Subcutaneous abdominal adipose tissue (tissue), 5 donors: ENCODE measurements at regions not wholly inside any gene's neighbourhood (a gene's known extent, or its start where the extent isn't known, plus 50 kb on each side); places are given as distances from the start of the nearest gene placed in this dataset.

Experiments used
- H3K27ac ChIP-seq: one replicate; pipeline ENCODE4 v1.7.0; 2013; ENCODE audit warnings: low read depth, mild to moderate bottlenecking, inconsistent platforms, low read length, moderate library complexity
- H3K27me3 ChIP-seq, 5 donors: one replicate each; pipeline ENCODE4 v1.7.0; 2013; ENCODE audit warnings: low read length in 5 of 5, inconsistent platforms in 1 of 5; ENCODE audit not compliant: control insufficient read depth in 5 of 5, insufficient read depth in 4 of 5
- H3K36me3 ChIP-seq, 5 donors: one replicate each; pipeline ENCODE4 v1.7.0; 2013; ENCODE audit warnings: low read length in 5 of 5; ENCODE audit not compliant: control insufficient read depth in 5 of 5, insufficient read depth in 5 of 5
- H3K4me1 ChIP-seq, 5 donors: one replicate each; pipeline ENCODE4 v1.7.0; 2013; ENCODE audit warnings: low read length in 5 of 5, mild to moderate bottlenecking in 3 of 5, moderate library complexity in 1 of 5; ENCODE audit not compliant: control insufficient read depth in 5 of 5, insufficient read depth in 5 of 5
- H3K4me3 ChIP-seq, 5 donors: one replicate each; pipeline ENCODE4 v1.7.0; 2013; ENCODE audit warnings: low read length in 5 of 5, low read depth in 1 of 5
- H3K9ac ChIP-seq, 5 donors: one replicate each; pipeline ENCODE4 v1.7.0; 2013; ENCODE audit warnings: low read length in 5 of 5, mild to moderate bottlenecking in 4 of 5, moderate library complexity in 3 of 5
- H3K9me3 ChIP-seq, 5 donors: one replicate each; pipeline ENCODE4 v1.7.0; 2013; ENCODE audit warnings: low read length in 5 of 5; ENCODE audit not compliant: control insufficient read depth in 5 of 5
- donor health status: healthy.
- donor health status: healthy.
- donor health status: healthy.
- donor health status: healthy.
- donor health status: healthy.

DNA sequence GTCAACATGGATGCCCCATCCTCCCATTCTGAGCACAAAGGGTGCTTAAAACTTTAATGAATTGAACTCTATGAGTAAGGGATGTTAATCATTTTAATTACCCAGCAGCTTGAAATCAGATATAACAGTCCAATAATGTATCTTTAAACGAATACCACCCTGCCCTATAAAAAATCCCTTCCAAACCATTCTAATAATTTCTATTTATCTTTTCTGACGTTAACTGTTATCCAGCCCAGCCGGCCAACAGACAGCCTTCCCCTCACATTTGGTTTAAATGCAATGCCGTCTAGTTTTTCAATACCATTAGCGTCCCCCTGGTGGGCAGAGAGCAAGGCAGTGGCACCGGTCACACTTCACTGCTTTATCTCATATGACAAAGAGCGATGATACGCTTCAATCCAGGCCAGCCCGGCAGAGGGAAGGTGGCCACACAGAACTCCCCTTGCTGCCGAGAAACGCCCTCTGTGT, 402.2 kb upstream of the ZNF507 start:
- H3K4me1 ChIP-seq: peaks cover 0 to 2% (median 0%) of the 10 kb centered on the region in 5 donors
- no peak overlapping the region for H3K27ac ChIP-seq
- H3K36me3 ChIP-seq: no peaks in the 10 kb centered on the region
- H3K9me3 ChIP-seq: no peaks in the 10 kb centered on the region
- peaks cover 0 to 7% (median 0%) of the 10 kb centered on the region in 5 donors for H3K27me3 ChIP-seq
- no peak overlapping the region for H3K4me3 ChIP-seq
- H3K9ac ChIP-seq: no peak overlapping the region

DNA sequence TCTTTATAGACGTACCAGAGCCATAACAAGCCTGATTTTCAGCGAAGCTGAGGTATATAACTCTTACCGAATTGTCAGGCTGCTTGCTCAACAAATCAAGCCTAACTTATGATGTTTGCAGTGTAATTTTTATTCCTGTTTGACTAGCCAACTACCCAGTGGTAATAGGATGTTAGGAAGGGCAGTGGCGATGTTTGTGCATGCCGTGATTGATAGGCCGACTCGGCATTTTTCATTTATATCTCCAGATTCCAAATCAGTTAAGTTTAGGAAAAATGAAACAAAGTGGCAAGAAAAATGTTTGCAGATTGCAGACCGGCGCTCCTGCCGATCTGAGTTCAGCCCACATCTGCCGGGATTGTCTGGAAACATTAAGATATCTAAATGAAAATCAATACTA, 401.6 kb upstream of the ZNF507 start:
- H3K4me3 ChIP-seq: no peak overlapping the region
- no peaks in the 10 kb centered on the region for H3K36me3 ChIP-seq
- H3K27me3 ChIP-seq: peaks cover 0 to 7% (median 0%) of the 10 kb centered on the region in 5 donors
- H3K9me3 ChIP-seq: no peaks in the 10 kb centered on the region
- H3K4me1 ChIP-seq: peaks cover 0 to 2% (median 0%) of the 10 kb centered on the region in 5 donors
- no peak overlapping the region for H3K27ac ChIP-seq
- H3K9ac ChIP-seq: no peak overlapping the region

DNA sequence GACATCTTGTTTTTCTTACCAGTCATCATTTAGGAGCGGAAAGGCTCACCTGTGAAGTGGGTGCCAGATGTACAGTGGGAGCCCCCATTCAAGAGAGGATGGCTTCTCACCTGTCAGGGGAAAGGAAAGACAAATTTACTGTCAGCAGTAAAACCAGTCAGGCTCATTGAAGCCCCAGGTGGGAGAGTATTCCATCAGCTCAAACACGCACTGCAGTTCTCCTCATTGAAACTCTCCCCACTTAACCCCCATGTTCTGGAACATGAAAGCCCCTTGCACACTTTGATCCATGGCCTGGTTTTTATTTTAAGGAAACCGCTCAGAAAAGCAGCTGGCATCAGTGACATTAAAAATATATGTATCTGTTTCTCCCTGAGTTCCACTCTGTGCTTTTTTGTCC, 401.1 kb upstream of the ZNF507 start:
- no peak overlapping the region for H3K27ac ChIP-seq
- no peaks in the 10 kb centered on the region for H3K36me3 ChIP-seq
- H3K27me3 ChIP-seq: peaks cover 0 to 7% (median 2%) of the 10 kb centered on the region in 5 donors
- no peak overlapping the region for H3K4me3 ChIP-seq
- H3K9me3 ChIP-seq: no peaks in the 10 kb centered on the region
- H3K4me1 ChIP-seq: peaks cover 0 to 2% (median 0%) of the 10 kb centered on the region in 5 donors
- H3K9ac ChIP-seq: no peak overlapping the region

DNA sequence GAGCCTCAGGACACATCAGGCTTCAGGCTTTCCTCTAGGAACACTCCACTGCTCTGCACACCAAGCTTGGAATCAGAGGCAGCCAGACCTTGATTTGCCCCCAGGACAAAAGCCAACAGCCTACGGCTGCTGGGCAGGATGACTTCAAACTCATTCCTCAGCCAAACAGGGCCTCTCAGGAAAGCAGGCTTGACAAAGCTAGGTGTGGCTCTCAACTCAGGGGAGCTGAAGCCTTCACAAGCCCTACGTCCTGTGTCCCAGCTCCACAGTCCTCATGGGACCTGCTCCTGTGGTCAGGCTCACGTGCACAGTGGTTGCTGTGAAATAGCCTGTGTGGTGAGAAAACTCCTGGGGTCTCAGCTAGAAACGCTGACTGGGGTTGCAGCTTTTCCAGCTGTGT, 398.9 kb upstream of the ZNF507 start:
- no peak overlapping the region for H3K4me3 ChIP-seq
- H3K9me3 ChIP-seq: no peaks in the 10 kb centered on the region
- no peak overlapping the region for H3K27ac ChIP-seq
- no peak overlapping the region for H3K9ac ChIP-seq
- no peaks in the 10 kb centered on the region for H3K36me3 ChIP-seq
- peaks cover 0 to 7% (median 4%) of the 10 kb centered on the region in 5 donors for H3K27me3 ChIP-seq
- peaks cover 0 to 2% (median 0%) of the 10 kb centered on the region in 5 donors for H3K4me1 ChIP-seq

DNA sequence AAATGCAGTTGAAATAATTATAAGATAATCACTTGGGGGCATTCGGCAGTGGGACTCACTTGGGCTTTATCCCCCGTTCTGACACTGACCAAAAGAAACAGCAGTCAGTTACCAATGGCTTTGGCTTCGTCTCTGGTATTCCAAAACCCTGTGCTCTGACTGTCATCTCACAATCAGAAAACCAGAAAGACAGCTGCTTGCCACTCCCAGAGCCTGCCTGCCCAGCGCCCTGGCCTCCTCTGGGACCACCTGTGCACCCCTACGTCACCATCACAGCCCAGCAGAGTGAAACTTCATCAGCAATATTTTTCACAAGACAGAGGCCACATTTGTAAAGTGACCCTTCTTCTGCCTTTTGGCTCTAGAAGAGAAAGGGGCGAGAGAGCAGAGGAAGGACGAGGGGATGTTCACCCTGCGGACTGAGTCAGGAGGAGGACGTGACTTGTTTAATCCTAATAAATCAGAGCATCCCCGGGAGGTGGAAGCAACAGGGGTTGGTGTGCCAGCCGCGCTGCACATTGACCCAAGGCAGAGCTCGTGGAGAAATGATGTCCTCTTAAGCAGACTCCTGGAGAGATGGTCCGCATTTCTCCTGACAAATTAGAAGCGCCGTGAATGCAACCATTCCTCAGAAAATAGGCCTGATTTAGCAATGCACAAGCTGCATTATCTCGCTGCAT, 397.8 kb upstream of the ZNF507 start:
- Histone ChIP-seq H3K9ac (no peak overlapping the region), H3K9me3 (no peaks in the 10 kb centered on the region), H3K27ac (no peak overlapping the region), H3K4me1 (no peaks in the 10 kb centered on the region), H3K27me3 (peaks cover 0 to 7% (median 0%) of the 10 kb centered on the region in 5 donors), H3K4me3 (no peak overlapping the region), H3K36me3 (no peaks in the 10 kb centered on the region)

DNA sequence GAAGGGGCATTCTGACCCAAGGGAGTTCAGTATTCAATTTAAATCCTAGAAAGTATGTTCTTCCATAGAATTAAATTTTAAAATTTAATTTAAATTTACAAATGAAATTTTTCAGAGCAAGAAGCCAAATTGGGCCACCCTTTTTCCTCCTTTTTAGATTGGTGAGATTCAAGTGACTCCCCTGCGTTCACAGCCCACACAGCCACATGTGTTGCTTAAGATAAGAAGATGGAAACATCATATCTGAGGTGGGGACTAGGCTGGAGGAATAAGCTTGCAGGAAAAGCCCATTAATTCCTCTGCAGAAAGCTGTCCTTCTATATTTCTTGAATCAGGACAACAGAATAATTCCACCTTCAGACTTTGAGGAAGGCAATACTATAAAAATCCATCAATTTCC, 392.7 kb upstream of the ZNF507 start:
- Histone ChIP-seq H3K27me3 (peaks cover 0 to 7% (median 3%) of the 10 kb centered on the region in 5 donors), H3K9ac (no peak overlapping the region), H3K4me1 (peaks cover 0 to 4% (median 2%) of the 10 kb centered on the region in 5 donors), H3K9me3 (no peaks in the 10 kb centered on the region), H3K27ac (no peak overlapping the region), H3K4me3 (no peak overlapping the region), H3K36me3 (no peaks in the 10 kb centered on the region)

DNA sequence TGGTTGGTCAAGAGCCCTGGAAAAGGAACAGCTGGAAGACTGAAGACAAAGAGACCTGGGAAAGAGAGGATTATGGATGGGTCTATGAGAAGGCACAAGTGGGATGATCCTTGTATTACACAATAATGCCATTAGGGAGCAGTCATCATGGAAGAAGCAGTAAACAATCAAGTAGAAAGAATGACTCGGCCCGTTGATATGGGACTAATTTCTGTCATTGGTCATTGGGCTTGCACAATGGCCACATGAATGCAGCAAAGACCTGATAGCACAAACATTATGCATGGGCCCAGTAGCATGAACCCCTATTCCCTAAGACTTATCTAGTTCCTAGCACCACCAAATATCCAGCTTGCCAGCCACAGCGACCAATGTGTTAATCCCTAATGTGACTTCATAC, 390.3 kb upstream of the ZNF507 start:
- peaks cover 0 to 3% (median 0%) of the 10 kb centered on the region in 5 donors for H3K27me3 ChIP-seq
- H3K4me3 ChIP-seq: no peak overlapping the region
- H3K27ac ChIP-seq: no peak overlapping the region
- H3K9me3 ChIP-seq: no peaks in the 10 kb centered on the region
- no peaks in the 10 kb centered on the region for H3K36me3 ChIP-seq
- no peak overlapping the region for H3K9ac ChIP-seq
- peaks cover 0 to 4% (median 2%) of the 10 kb centered on the region in 5 donors for H3K4me1 ChIP-seq

DNA sequence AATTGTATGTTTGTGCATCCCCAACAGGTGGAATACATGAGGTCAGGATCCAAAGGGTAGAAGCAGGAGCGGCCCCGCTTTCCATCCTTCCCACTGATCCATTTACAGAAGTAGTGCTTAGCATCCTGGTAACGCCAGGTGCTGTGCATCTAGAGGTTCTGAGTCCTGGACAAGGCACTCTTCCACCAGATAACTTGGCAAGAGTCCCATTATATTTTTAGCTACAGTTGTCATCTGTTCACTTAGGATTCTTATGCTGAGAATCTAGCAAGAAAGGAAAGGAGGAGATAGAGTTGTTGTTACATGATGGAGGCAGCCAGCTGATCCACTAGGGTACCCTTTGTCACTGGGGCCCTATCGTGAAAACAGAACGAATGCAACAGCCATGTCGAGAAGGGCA, 389.5 kb upstream of the ZNF507 start:
- no peaks in the 10 kb centered on the region for H3K36me3 ChIP-seq
- peaks cover 0 to 3% (median 0%) of the 10 kb centered on the region in 5 donors for H3K27me3 ChIP-seq
- no peaks in the 10 kb centered on the region for H3K9me3 ChIP-seq
- H3K4me3 ChIP-seq: no peak overlapping the region
- H3K4me1 ChIP-seq: peaks cover 0 to 4% (median 2%) of the 10 kb centered on the region in 5 donors
- no peak overlapping the region for H3K9ac ChIP-seq
- H3K27ac ChIP-seq: no peak overlapping the region

DNA sequence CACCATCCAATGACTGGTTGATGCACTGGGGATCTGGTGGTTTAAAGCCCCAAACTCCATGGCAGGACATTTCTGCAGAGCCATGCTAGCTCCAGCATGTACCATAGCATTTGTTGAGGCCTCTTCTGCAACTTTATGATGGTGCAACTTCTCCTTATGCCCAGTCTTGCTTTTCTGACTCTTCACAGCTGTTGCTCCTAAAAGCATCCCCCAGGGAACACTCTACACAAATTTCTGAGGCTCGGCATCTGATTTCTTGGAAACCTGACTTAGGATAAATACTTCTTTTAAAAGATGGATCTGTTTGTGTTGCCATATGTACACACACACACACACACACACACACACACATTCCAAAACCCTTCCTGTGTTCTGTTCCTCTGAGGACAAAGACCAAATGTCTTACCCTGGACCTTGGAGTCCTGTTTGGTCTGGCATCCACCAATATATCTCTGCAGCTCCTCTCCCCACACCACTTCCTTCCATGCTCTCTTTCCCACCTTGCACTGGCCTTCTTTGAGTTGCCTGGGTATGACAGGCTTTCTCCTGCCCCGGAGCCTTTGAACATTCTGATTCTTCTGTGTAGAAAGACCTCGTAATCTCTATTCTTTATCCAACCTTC, 388.5 kb upstream of the ZNF507 start:
- no peaks in the 10 kb centered on the region for H3K36me3 ChIP-seq
- no peak overlapping the region for H3K9ac ChIP-seq
- H3K27ac ChIP-seq: no peak overlapping the region
- H3K27me3 ChIP-seq: peaks cover 0 to 3% (median 0%) of the 10 kb centered on the region in 5 donors
- H3K4me1 ChIP-seq: peaks cover 0 to 4% (median 2%) of the 10 kb centered on the region in 5 donors
- no peak overlapping the region for H3K4me3 ChIP-seq
- no peaks in the 10 kb centered on the region for H3K9me3 ChIP-seq

DNA sequence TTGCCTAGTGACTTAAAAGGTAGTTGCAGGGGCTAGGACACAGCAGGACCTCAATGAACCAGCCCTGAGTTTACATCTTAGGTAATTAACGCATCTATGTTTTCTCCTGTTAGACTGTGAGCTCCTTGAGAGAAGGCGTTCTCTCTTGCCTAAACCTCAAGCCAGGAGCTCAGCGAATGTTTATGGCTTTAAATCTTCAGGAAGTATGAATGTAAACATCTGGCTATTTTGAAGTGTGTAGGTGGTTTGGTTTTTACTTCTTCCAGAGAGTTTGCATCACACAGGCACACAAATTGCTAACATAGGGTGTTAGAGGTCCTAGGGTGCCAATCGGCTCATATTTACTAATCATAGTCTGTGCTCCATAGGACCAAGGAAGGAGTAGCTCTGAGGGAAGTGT, 387.7 kb upstream of the ZNF507 start:
- Histone ChIP-seq H3K9ac (no peak overlapping the region), H3K27ac (no peak overlapping the region), H3K36me3 (no peaks in the 10 kb centered on the region)

More for the DNA sequence above, 387.7 kb upstream of the ZNF507 start:
- peaks cover 0 to 8% (median 2%) of the 10 kb centered on the region in 5 donors for H3K4me1 ChIP-seq
- peaks cover 0 to 3% (median 0%) of the 10 kb centered on the region in 5 donors for H3K27me3 ChIP-seq
- no peaks in the 10 kb centered on the region for H3K9me3 ChIP-seq
- no peak overlapping the region for H3K4me3 ChIP-seq
